GM10266 (cell line): ENCODE measurements at regions not wholly inside any gene's neighbourhood (a gene's known extent, or its start where the extent isn't known, plus 50 kb on each side); places are given as distances from the start of the nearest gene placed in this dataset.

Experiments used
- DNase-seq: peaks from one replicate; pipeline ENCODE4 v3.0.0; 2012; ENCODE audit errors: extremely low spot score
- CTCF ChIP-seq: IDR thresholded peaks from 2 replicates; pipeline ENCODE4 v1.5.1; 2012; ENCODE audit warnings: mild to moderate bottlenecking, low read depth; ENCODE audit not compliant: control insufficient read depth, insufficient read depth; ENCODE audit errors: missing control alignments

DNA sequence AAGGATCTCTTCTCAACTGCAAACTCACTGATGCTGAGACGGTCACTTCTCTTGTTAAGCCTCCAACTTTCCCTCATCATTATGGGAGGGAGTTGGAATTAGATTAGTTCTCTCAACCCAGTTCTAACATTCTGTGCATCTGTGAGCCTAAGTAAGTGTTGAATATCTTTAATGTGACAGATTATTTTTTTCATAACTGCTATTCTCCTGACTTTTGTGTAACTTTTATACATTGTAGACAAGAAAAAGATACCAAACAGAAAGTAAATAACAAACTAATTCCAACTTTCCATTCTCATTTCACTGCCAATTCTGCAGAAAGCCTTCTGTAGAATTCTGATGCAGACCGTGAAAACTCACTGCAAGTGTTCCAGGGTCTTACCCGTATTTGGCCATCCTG is 813.5 kb downstream of the TLE4 start:
- TF ChIP-seq CTCF = no peak
- no peak for DNase-seq

- no peak for TF ChIP-seq CTCF
- DNase-seq = no peak
Observed at GRCh38 chr9:80383331-80383730, 811.6 kb downstream of the TLE4 start.

- TF ChIP-seq CTCF = no peak
- DNase-seq = no peak
Observed at GRCh38 chr9:80382211-80382891, 810.6 kb downstream of the TLE4 start.

- DNase-seq = no peak
- TF ChIP-seq CTCF = no peak
Observed at GRCh38 chr9:80380301-80380700, 808.5 kb downstream of the TLE4 start.

- TF ChIP-seq CTCF = no peak
- DNase-seq = no peak
Observed at GRCh38 chr9:80378669-80379293, 807.0 kb downstream of the TLE4 start.

DNA sequence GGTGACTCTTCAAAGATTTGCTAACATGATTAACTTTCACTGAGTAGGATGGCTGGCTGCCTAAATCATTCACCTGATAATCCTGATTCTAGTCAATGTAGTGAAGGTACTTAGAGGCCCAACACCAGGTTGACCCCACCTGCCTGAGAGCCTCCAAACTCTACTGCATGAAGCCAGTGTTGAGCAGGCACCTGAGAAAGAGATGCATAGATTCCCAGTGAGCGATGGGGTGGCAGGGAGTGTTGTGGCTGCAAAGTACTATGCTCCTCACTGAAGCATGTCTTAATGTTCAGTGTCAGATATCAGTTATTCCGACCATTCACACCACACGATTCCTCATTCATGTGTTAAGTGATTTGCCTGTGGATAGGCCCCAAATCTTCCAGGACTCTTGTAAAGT is 804.4 kb downstream of the TLE4 start:
- TF ChIP-seq CTCF = no peak
- no peak for DNase-seq

DNA sequence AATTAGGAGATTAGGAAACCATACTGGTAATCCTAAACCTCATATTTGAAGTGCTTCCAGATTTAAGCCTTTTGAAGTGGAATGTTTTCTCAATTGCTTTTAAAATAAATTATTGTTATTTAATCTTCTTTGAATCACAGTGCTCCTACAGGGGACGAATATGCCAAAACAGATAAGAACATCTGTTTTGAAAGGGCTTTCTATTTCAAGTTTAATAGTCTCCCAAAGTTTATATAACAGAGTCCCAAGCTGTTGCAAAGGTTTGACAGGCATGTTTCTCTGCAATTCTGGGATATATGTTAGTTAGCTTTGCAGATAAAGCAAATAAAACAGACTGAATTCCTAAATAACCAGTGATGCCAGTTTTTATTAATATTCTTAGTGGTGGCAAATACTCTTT is 803.7 kb downstream of the TLE4 start:
- no peak for DNase-seq
- no peak for TF ChIP-seq CTCF
